ENCODE measurements at regions not wholly inside any gene's neighbourhood (a gene's known extent, or its start where the extent isn't known, plus 50 kb on each side); places are given as distances from the start of the nearest gene placed in this dataset.
"Not testable (repeated sequence)": the region's sequence is repeated elsewhere in the genome, so short reads cannot be mapped to it uniquely, and the experiment has no call there.

DNA sequence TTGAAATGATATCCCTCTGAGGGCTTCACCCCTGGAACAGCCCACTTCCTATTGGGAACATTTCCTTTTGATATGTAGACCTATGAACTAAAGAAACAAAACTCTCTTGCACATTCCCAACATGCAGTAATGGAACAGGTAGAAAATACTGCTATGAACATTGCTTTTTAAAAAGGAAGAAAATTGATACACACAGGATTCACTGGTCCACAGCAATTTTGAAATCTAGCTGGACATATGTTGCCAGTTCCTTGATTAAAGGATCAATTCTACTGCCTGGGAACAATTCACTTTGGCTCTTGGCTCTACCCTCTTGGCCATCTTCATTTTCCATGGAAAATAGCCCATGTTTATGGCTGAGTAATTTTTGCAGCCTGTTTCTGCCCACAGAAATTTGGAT, 74.9 kb upstream of the ZNF280D start:
- DNase-seq, result no peak

- no peak for DNase-seq
Observed at GRCh38 chr15:56806148-56806536, 72.8 kb upstream of the ZNF280D start.

GRCh38 chr15:56805466-56806147, 72.3 kb upstream of the ZNF280D start:
- DNase-seq, result no peak

DNA sequence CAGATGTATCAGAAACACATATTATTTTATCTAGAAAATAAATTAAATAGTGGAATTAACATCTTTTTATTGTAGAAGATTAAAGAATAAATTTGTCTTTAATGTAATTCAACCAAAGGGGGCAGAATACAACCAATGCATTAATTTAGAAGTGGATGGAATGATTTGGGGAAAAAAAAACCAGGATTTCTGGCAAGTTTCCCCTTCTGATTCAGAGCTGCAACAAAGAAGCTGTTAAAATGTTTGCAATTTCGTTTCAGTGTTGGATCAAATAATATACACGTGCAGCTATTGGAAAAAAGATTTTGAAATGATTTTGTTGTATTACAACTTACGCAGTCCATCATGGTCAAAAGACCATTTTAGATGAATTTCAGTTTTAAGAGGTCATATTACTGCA, 71.6 kb upstream of the ZNF280D start:
- DNase-seq, result no peak

DNA sequence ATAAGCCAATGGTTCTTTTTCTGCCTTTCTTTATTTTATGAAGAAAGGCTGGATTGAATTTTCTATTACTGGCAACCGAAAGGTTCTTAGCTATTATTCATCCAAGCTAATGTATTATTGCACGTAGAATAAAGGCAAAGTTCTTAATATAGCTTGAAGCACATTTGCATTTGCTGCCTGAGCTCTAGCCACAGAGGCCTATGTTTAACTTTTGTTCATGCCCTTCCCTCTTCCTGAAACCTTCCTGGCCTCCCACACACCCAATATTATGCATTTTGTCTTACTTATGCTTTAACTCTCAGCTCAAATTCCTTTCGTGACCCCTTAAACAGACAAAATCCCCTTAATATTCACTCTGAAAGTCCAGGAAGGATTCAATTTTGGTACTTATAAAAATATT, 71.0 kb upstream of the ZNF280D start:
- DNase-seq, result no peak

DNA sequence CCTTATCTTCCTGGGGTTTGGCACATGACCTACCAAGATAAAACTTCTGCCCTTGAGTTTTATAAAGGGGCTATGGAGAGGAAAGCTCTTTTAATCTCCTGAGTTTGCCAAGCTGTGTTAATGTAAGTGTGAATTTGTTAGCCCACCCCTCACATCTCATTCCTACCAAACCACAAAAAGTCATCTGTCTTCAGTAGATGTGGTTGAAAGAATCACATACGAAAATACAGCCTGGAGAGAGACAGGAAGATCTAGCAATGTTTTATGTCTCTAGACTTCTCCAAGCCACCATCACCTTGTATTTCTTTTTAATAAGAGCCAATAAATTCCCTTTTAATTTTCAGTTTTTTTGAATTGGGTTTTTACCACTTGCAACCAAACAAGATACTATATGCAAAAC, 68.9 kb upstream of the ZNF280D start:
- DNase-seq, result no peak

DNA sequence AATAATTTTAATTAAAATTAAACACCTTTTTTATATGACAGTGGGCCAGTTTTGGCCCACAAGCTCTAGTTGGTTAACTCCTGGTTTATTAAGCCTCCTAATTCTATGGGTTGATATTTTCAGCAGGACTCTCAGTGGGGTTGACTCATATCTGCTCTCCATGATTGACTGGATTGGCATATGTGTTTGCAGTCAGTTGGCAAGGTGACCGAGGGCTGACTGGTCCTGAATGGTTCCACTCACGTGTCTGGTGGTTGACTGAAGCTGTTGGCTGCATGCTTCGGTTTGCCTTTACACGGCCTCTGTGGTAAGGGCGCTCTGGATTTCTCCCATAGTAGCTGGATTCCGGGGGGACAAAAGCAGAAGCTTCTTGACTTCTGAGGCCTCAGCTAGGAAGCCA, 65.3 kb upstream of the ZNF280D start:
- DNase-seq, result no peak

DNA sequence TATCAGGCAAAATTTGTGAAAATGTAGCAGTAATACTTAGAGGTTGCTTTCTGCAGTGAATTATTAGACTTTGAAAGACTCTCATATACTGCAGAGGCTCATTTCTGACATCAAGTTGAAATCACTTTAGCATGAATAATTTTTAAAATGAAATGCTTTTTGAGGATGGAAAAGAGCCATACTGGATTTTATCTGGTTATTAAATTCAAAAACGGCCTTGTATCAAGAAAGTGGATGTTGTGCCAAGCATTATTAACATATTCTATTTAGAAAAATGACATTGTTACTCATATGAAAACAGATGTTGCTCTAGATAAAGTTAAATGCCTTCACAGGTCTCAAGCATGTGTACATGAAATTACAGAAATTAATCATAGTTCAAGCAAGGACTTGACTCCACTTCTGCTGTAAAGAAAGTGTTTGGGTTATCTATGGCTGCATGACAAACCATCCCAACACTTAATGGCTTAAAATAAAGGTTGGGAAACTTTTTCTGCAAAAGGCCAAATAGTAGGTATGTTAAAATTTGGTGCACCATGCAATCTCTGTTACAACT, 64.5 kb upstream of the ZNF280D start:
- DNase-seq, result no peak

GRCh38 chr15:56795502-56795901, 62.2 kb upstream of the ZNF280D start:
- DNase-seq, result no peak

- no peak for DNase-seq
Observed at GRCh38 chr15:56794553-56795329, 61.4 kb upstream of the ZNF280D start.

DNA sequence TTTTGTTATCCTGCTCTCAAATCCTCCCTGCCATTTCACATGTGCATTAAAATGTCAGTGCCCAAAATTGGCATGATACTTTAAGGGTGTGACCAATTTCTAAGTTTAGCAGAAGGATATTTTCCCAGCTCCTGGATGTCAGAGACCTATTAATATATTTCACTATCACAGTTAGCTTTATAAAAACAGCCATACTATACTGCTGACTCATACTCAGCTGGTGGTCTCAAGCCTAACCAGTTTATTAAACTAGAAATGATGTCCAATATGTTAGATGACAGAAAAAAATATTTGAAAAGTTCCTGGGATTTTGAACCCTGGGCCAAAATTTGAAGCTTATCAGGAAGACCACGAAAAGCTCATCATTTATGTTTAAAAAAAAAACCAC, 60.9 kb upstream of the ZNF280D start:
- no peak for DNase-seq

DNA sequence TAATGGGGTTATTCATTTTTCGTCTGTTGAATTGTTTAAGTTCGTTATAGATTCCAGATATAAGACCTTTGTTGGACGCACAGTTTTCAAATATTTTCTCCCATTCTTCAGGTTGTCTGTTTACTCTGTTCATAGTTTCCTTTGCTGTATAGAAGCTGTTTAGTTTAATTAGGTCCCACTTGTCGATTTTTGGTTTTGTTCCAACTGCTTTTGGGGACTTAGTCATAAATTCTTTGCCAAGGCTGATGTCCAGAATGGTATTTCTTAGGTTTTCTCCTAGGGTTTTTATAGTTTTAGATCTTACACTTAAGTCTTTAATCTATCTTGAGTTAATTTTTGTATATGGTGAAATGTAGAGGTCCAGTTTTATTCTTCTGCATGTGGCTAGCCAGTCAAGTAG, 58.9 kb upstream of the ZNF280D start:
- no peak for DNase-seq

DNA sequence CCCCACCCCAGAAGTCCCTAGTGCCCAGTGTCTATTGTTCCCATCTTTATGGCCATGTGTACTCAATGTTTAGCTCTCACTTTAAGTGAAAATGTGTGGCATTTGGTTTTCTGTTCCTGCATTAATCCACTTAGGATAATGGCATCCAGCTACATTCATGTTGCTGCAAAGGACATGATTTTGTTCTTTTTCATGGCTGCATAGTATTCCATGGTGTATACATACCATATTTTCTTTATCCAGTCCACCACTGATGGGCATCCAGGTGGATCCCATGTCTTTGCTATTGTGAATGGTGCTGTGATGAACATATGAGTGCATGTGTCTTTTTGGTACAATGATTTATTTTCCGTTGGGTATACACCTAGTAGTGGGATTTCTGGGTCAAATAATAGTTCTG, 58.2 kb upstream of the ZNF280D start:
- not testable (repeated sequence) for DNase-seq

- no peak for DNase-seq
Observed at GRCh38 chr15:56788359-56788758, 55.0 kb upstream of the ZNF280D start.

DNA sequence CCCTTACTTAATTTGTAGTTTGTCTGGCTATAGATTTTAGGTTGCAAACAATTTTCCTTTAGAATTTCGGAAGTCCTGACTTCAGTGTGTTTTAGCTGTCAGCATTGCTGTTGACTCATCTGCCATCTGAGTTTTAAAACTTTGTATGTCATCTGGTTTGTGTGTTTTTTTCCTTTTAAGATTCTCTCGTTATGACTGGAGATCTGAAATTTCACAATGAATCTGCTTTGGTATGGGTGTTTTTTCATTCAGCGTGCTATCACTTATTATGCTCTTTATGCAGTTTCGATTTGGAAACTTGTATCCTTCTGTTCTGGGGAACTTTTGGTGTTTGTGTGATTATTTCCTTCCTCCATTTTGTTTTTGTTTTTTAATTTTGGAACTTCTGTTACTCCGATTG, 53.7 kb upstream of the ZNF280D start:
- no peak for DNase-seq

GRCh38 chr15:56783857-56784661, 50.8 kb upstream of the ZNF280D start:
- no peak for DNase-seq

GRCh38 chr15:56783156-56783856, 50.0 kb upstream of the ZNF280D start:
- DNase-seq, result no peak
